GM12878 (cell line): ENCODE measurements at regions not wholly inside any gene's neighbourhood (a gene's known extent, or its start where the extent isn't known, plus 50 kb on each side); places are given as distances from the start of the nearest gene placed in this dataset.

Experiments used
- ATAC-seq: fragments of 200-7000 bp; cut with Tn5 transposase; 3 replicates; pipeline ENCODE4 v1.9.1; 2020; ENCODE audit warnings: mild to moderate bottlenecking, moderate library complexity
- BruUV-seq: library from RNA; stranded (reverse); fragments of 400-500 nt; replicated peaks from 2 replicates; lab custom pipeline; 2021; lab: Mats Ljungman, UMichigan
- CTCF ChIA-PET: fragments of 300-600 bp; sonication (Branson Sonifier 250); formaldehyde crosslinking; extraction: SDS; loops from one replicate; lab custom pipeline; 2021; ENCODE audit warnings: inconsistent platforms; lab: Yijun Ruan, JAX
- POLR2A ChIA-PET: fragments of 350-600 bp; formaldehyde crosslinking; extraction: SDS; loops from one replicate; lab custom pipeline; 2021; ENCODE audit warnings: inconsistent platforms; lab: Charles Lee
- RAD21 ChIA-PET: fragments of 300-600 bp; sonication (Branson Sonifier 250); formaldehyde crosslinking; loops from one replicate; lab custom pipeline; 2023; ENCODE audit warnings: antibody characterized with exemption; ENCODE audit not compliant: unreplicated experiment; lab: Charles Lee
- SMC1A ChIA-PET: fragments of 300-600 bp; sonication (Branson Sonifier 250); formaldehyde crosslinking; loops from one replicate; lab custom pipeline; 2023; ENCODE audit not compliant: unreplicated experiment, uncharacterized antibody; lab: Charles Lee
- DNase-seq: peaks from one replicate; pipeline ENCODE4 v3.0.0-alpha.2; 2011; ENCODE audit warnings: low read depth, low spot score
- FAIRE-seq: peaks from 3 replicates; lab custom pipeline; 2011; peaks lifted over from hg19 to GRCh38; lab: Jason Lieb, UNC
- H2AFZ ChIP-seq: 2 replicates; pipeline ENCODE4 v1.6.0; 2011; ENCODE audit warnings: low read depth, low read length, control low read depth; ENCODE audit not compliant: control insufficient read depth
- H3K27ac ChIP-seq: 2 replicates; pipeline ENCODE4 v1.5.1; 2011; ENCODE audit warnings: control low read depth; ENCODE audit not compliant: control insufficient read depth, insufficient read depth
- H3K27me3 ChIP-seq, 2 experiments: replicated peaks in 1 of 2; 2 replicates each; pipeline versions ENCODE4 v1.6.0 to v1.6.1; 2011; ENCODE audit warnings: low read length in 1 of 2; ENCODE audit not compliant: control insufficient read depth in 2 of 2, insufficient read depth in 2 of 2
- H3K36me3 ChIP-seq, 2 experiments: 2 replicates each; pipeline ENCODE4 v1.5.1; 2011; ENCODE audit warnings: low read length in 1 of 2; ENCODE audit not compliant: control insufficient read depth in 2 of 2, insufficient read depth in 2 of 2
- H3K4me1 ChIP-seq: 2 replicates; pipeline ENCODE4 v1.6.1; 2011; ENCODE audit warnings: mild to moderate bottlenecking, low read length, moderate library complexity, mixed read lengths; ENCODE audit not compliant: control insufficient read depth, insufficient read depth
- H3K4me2 ChIP-seq: 2 replicates; pipeline ENCODE4 v1.6.0; 2011; ENCODE audit warnings: control low read depth; ENCODE audit not compliant: control insufficient read depth, insufficient read depth
- H3K4me3 ChIP-seq: fragments of 200-600 bp; sonication (generic); 2 replicates; pipeline ENCODE4 v1.5.1; 2016
- H3K79me2 ChIP-seq: 2 replicates; pipeline ENCODE4 v1.6.0; 2011; ENCODE audit warnings: low read length; ENCODE audit not compliant: control insufficient read depth, insufficient read depth
- H3K9ac ChIP-seq: 2 replicates; pipeline ENCODE4 v1.8.0; 2011; ENCODE audit warnings: low read length, control low read depth, mixed read lengths; ENCODE audit not compliant: control insufficient read depth, insufficient read depth
- H3K9me3 ChIP-seq: replicated peaks from 3 replicates; pipeline ENCODE4 v1.5.1; 2011; ENCODE audit warnings: mild to moderate bottlenecking, low read length; ENCODE audit not compliant: control insufficient read depth, insufficient read depth
- H4K20me1 ChIP-seq: 2 replicates; pipeline ENCODE4 v1.6.0; 2011; ENCODE audit not compliant: control insufficient read depth, insufficient read depth
- ATF2 ChIP-seq: IDR thresholded peaks from 2 replicates; pipeline ENCODE4 v1.6.1; 2012; ENCODE audit warnings: low read length, inconsistent platforms
- BHLHE40 ChIP-seq, 2 experiments: fragments of 450-650 bp in 1 of 2; IDR thresholded peaks; 2 replicates each; pipeline ENCODE4 v1.6.1; 2011 to 2017; ENCODE audit warnings: low read depth in 2 of 2, borderline replicate concordance in 1 of 2, improper control_type of control experiment in 1 of 2, low read length in 1 of 2, mild to moderate bottlenecking in 1 of 2
- CBFB ChIP-seq: IDR thresholded peaks from 2 replicates; pipeline ENCODE4 v1.6.1; 2016; ENCODE audit warnings: antibody characterized with exemption, low read depth
- KDM1A ChIP-seq: fragments of 200-600 bp; sonication (generic); IDR thresholded peaks from 2 replicates; pipeline ENCODE4 v1.6.1; 2016; ENCODE audit warnings: borderline replicate concordance
- KLF5 ChIP-seq: fragments of 450-650 bp; IDR thresholded peaks from 2 replicates; pipeline ENCODE4 v1.6.1; 2014; ENCODE audit warnings: mild to moderate bottlenecking; ENCODE audit not compliant: partially characterized antibody
- MEF2A ChIP-seq: IDR thresholded peaks from 2 replicates; pipeline ENCODE4 v1.6.1; 2011; ENCODE audit warnings: low read depth, mild to moderate bottlenecking, low read length, moderate library complexity; ENCODE audit not compliant: insufficient read depth
- MEF2B ChIP-seq: fragments of 450-650 bp; IDR thresholded peaks from 2 replicates; pipeline ENCODE4 v1.6.1; 2018; ENCODE audit warnings: mild to moderate bottlenecking, moderate library complexity; ENCODE audit not compliant: partially characterized antibody, poor library complexity, severe bottlenecking
- NR2C2 ChIP-seq: IDR thresholded peaks from 2 replicates; pipeline ENCODE4 v1.6.1; 2011; ENCODE audit warnings: borderline replicate concordance, low read depth; ENCODE audit not compliant: control insufficient read depth, insufficient read length
- POU2F2 ChIP-seq: IDR thresholded peaks from 3 replicates; pipeline ENCODE4 v1.6.1; 2011; ENCODE audit warnings: low read depth, mild to moderate bottlenecking, low read length, borderline replicate concordance
- SIX5 ChIP-seq: IDR thresholded peaks from 2 replicates; pipeline ENCODE4 v1.6.1; 2011; ENCODE audit warnings: mild to moderate bottlenecking, low read depth, low read length, moderate library complexity; ENCODE audit not compliant: severe bottlenecking
- SMAD5 ChIP-seq: IDR thresholded peaks from 2 replicates; pipeline ENCODE4 v1.6.1; 2016; ENCODE audit warnings: antibody characterized with exemption, low read depth
- USF1 ChIP-seq: IDR thresholded peaks from 2 replicates; pipeline ENCODE4 v1.6.1; 2011; ENCODE audit warnings: borderline replicate concordance, low read depth, mild to moderate bottlenecking, moderate library complexity, mixed read lengths, low read length; ENCODE audit not compliant: insufficient read depth; ENCODE audit errors: extremely low read length
- YY1 ChIP-seq: IDR thresholded peaks from 2 replicates; pipeline ENCODE4 v1.6.1; 2011; ENCODE audit warnings: low read depth, mild to moderate bottlenecking, low read length
- WGBS: methylation state at CpG from one replicate; pipeline ENCODE4 v1.1.6; 2016; ENCODE audit warnings: low lambda C conversion rate; ENCODE audit not compliant: insufficient replicate concordance, insufficient coverage; ENCODE audit errors: missing lambda C conversion rate; 5-methylcytosine and 5-hydroxymethylcytosine counted together
- in situ Hi-C: fragments of 300-500 bp; cut with MboI; formaldehyde crosslinking; loops from 9 replicates; pipeline ENCODE4 v1.14.3; 2018; ENCODE audit warnings: mixed read lengths
- intact Hi-C: fragments of 100-400 bp; cut with micrococcal nuclease; formaldehyde crosslinking; loops from one replicate; pipeline ENCODE4 v1.14.2; 2022; ENCODE audit not compliant: unreplicated experiment

GRCh38 chr1:89444791-89445190, 79.8 kb upstream of the LRRC8B start:
- Histone ChIP-seq H2AFZ (no peak overlapping the region), H3K9me3 (no peaks in the 10 kb centered on the region; the same call in 2 of the 3 replicates), H3K27ac (no peak overlapping the region), H3K4me2 (no peak overlapping the region), H4K20me1 (no peaks in the 10 kb centered on the region), H3K4me3 (no peak overlapping the region), H3K36me3 (no peaks in the 10 kb centered on the region), H3K4me1 (no peaks in the 10 kb centered on the region), H3K79me2 (no peaks in the 10 kb centered on the region), H3K9ac (no peak overlapping the region), H3K27me3 (no peaks in the 10 kb centered on the region; a peak in 1 of 4 replicates)
- no peak for TF ChIP-seq KDM1A
- no peak for TF ChIP-seq KLF5
- no peak for TF ChIP-seq CBFB
- TF ChIP-seq ATF2, result no peak
- no peak for TF ChIP-seq SMAD5
- intact Hi-C loops, result no loop called here
- ChIA-PET POLR2A (interaction anchor here (0.7 kb wide), 1 partner anchor 444 kb away, joined by 3 read pairs; no protein-coding TSS in a partner anchor), SMC1A (no interaction called here), CTCF (interaction anchor here (1.9 kb wide), 1 partner anchor 12 kb away, joined by 4 read pairs; no protein-coding TSS in a partner anchor), RAD21 (interaction anchor here (0.7 kb wide), 1 partner anchor 121 kb away, joined by 3 read pairs; no protein-coding TSS in a partner anchor)
- no peak for DNase-seq
- in situ Hi-C loops, result no loop called here
- no TSS peak for BruUV-seq
- no peak for ATAC-seq
- no peak for FAIRE-seq

- Histone ChIP-seq H3K9ac (no peak overlapping the region), H3K79me2 (no peaks in the 10 kb centered on the region), H3K9me3 (no peaks in the 10 kb centered on the region; the same call in 2 of the 3 replicates), H3K27ac (no peak overlapping the region), H2AFZ (no peak overlapping the region), H3K4me1 (peaks cover 7% of the 10 kb centered on the region; the same call in 1 of the 2 replicates), H3K27me3 (no peaks in the 10 kb centered on the region; a peak in 1 of 4 replicates), H3K4me3 (no peak overlapping the region), H3K36me3 (no peaks in the 10 kb centered on the region), H3K4me2 (no peak overlapping the region), H4K20me1 (no peaks in the 10 kb centered on the region)
- POLR2A ChIA-PET, result no interaction called here
- CTCF ChIA-PET, result interaction anchor here (0.8 to 1.5 kb wide), 5 partner anchors 8 to 477 kb away, joined by 3 to 4 read pairs (median 3); no protein-coding TSS in a partner anchor
- RAD21 ChIA-PET, result interaction anchor here (1.1 kb wide), 1 partner anchor 365 kb away, joined by 4 read pairs; no protein-coding TSS in a partner anchor
- whole genome bisulfite sequencing, result 2% methylated on average over 2 of the region's 2 CpGs
- no peak for DNase-seq
- intact Hi-C loops (loop anchor here (10.0 kb wide), 1 partner anchor 516 kb away; no protein-coding TSS in a partner anchor), in situ Hi-C loops (no loop called here)
- no TSS peak for BruUV-seq
- SMC1A ChIA-PET, result interaction anchor here (0.7 to 1.6 kb wide), 6 partner anchors 17 to 255 kb away, joined by 3 to 4 read pairs (median 4); partner anchors contain the start of gene GBP6
- peak; percentile 50 for ATAC-seq
- FAIRE-seq, result peak; percentile 52
- TF ChIP-seq MEF2A (peak; percentile 62; the same call in 1 of the 2 replicates), MEF2B (no peak), SIX5 (no peak), NR2C2 (no peak), USF1 (no peak), POU2F2 (0 out of 3 replicates have a peak, but pooled peaks have one; percentile 11), ATF2 (peak; percentile 52; the same call in 1 of the 2 replicates), BHLHE40 (IDR thresholded peaks at IDR 0.05; ENCODE audit: borderline replicate concordance in 1 of 2, low read depth in 2 of 2, low read length in 1 of 2) (peak; percentile 55 to 62; a peak in 3 of 4 replicates), YY1 (no peak)
Observed at GRCh38 chr1:89451011-89451410, 73.6 kb upstream of the LRRC8B start.
